ENCODE measurements at regions not wholly inside any gene's neighbourhood (a gene's known extent, or its start where the extent isn't known, plus 50 kb on each side); places are given as distances from the start of the nearest gene placed in this dataset.

GRCh38 chr13:99822820-99823219 is 148.7 kb downstream of the ZIC5 start:
- TF ChIP-seq CTCF (IDR thresholded peaks at IDR 0.05) (no peak), POLR2A (IDR thresholded peaks at IDR 0.05) (no peak)

Measured in uterus (tissue), 2 donors.